Stimulated activated CD4-positive, alpha-beta T cell treated with anti-CD3 and anti-CD28 coated beads, Interleukin-4, amount 100 ng/mL, for 24 hours (primary cell): ENCODE measurements at regions not wholly inside any gene's neighbourhood (a gene's known extent, or its start where the extent isn't known, plus 50 kb on each side); places are given as distances from the start of the nearest gene placed in this dataset.
"Not testable (repeated sequence)": the region's sequence is repeated elsewhere in the genome, so short reads cannot be mapped to it uniquely, and the experiment has no call there.

ENCODE experiments used
- DNase-seq: peaks from one replicate; pipeline ENCODE4 v3.0.0-alpha.2; 2020

DNA sequence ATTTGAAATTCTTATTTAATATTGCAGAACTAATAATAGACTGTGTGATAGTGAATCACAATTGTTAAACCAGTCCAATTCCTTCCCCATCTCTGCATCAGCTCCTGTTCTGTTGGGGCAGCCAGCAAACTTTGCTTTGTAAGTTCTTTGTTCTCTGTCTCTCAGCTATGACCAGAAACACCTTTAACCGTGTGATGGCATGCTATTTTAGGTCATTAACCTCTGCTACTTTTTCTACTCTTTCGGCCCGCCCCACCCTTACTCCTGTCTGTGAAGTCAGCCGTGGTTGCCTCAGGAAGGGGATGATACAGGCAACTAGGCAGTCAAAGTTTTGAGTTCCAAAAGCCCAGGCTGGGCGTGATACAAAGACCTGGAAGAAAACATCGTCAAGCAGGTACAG lies 51.3 kb upstream of the EGFL6 start:
- no peak for DNase-seq

DNA sequence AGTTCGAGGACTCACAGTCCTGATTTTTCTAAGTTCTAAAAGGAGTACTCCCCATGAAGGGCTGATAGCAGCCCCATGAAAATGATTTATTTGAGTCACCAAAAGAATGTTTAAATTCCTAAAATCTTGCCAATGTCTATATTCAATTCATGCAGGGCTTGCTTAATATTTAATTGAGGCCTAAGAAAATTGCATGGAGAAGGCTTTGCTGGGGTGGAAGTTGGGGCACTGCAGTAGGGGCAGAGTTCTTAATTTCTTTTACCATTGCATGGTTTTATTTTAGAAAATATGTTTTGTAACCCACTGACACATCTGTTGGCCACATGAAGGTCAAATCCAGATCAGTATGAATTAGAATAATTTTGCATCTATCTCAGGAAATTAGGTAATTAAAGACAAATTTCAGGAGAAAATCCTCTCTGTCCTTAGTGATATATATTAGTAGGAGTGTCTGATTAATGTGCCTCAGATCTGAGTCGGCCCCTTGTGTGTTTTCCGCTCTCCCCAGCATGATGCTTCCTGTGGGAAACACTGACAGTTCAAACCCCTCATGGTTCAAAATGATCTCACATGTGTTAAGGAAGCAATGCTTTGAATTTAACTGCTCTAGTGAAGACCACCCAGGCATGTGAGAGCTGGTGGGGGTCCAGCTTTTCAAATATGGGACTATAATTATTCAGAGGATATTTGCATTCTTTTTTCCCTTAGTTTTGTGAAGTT lies 54.0 kb upstream of the EGFL6 start:
- no peak for DNase-seq

DNA sequence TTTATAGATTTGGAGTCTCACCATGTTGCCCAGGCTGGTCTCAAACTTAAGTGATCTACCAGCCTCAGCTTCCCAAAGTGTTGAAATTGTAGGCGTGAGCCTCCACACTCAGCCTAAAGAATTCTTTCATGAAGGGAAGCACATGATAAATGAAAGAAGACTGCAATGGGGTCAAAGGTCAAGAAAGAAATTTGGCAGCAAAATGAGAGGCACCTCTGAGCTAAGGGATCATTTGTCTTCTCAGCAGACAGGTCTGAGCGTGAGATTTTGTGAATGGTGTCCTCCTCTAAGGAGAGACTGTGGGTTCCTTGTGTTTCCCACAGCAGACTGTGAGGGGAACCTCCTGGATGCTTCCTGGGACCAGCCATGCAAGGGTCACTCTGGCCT lies 57.5 kb upstream of the EGFL6 start:
- DNase-seq: no peak

DNA sequence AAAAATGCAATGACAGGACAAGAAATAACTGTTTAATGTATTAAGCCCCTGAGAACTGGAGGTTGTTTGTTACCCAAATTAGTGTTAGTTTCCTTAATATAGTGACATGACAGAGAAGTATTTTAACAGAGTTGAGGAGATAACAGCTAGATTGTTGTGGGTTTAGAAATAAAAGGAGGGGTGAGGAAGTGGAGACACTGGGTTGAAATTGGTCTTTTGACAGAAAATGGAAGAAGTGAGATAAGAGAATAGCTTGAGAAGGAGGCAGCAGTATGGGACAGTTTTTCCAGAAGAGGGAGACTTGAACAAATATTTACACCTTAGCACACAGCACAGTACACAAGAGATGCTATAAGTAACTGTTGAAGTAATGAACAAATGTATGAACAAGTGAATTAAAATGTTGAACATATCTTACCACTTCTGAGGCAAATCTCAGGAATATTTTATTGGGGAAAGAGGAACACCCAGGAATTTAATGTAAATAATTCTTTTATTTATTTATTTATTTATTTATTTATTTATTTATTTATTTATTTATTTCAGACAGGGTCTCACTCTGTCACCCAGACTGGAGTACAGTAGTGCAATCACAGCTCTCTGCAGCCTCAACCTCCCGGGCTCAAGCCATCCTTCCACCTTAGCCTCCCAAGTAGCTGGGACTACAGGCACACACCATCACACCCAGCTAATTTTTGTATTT lies 58.0 kb upstream of the EGFL6 start:
- DNase-seq: no peak

DNA sequence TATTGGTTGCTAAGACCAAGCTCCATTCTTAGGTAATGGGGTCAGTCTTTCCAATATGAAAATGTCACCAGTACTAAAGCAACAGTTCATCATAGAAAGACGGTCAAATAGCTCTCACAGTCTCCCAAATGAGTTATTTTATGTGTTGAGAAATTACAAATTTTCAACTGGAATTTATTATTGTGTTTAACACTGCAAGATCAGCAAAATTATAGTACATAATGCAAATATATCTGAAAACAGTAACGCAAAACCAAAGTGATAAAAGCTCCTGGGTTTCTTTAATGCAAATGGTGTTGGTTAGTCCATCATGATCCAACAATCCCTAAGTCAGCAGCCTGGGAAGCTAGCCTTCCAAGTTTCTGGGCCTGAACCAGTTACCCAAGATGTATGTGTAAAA lies 61.5 kb upstream of the EGFL6 start:
- no peak for DNase-seq

DNA sequence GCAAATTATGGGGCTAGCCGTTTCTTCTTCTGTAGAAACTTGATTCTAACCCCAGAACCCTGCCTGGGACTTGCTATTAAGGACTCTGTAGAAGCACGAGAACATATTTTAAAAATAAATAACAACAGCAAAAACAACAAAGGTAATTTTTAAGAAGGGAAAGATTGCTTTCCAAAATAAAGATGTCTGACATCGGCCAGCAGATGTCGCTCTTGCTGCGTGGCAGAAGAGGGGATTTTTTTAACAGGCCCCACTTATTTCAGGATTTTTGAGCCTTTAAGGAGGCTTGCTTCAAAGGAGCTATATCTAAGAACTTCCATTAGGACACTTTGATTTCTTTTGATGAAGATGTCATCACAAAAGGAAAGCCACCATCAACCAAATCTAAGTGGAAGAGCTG lies 62.8 kb upstream of the EGFL6 start:
- DNase-seq: peak; percentile 48

DNA sequence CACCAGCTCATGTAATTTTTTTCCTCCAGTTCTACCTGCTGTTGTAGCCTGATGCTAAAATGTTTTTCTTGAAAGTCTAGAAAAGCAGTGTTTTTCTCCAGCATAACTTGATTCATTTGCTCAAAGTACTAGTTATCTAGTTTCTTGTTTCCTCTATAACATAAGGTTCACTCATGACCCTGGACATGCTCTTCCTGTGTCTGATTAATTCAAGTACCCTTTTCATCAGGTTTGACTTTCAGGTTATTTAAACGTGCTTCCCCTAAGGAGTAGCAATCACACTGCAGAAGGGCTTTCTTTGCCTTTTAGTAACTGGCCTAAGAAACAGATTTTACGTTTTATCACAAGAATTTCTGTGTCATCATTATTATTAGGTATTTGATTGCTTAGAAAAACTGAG lies 66.8 kb upstream of the EGFL6 start:
- no peak for DNase-seq

DNA sequence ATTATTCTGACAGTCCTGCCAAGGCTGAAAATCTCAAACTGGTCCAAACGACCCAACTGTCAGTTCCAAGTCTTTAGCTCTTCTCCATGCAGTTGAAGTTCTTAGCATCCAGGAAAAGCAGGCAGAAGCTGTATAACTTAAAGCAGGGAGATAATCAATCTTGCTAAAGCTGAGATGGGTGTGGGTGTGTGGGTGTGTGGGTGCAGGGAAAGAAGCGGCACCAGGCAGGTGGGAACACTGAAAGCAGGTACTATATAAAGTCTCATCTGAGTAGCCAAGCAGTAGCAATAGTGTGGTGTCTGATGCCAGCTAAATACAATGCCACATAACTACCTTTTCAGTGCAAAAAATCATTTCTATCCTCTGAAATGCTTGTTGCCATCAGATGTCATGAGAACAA lies 69.7 kb upstream of the EGFL6 start:
- no peak for DNase-seq

DNA sequence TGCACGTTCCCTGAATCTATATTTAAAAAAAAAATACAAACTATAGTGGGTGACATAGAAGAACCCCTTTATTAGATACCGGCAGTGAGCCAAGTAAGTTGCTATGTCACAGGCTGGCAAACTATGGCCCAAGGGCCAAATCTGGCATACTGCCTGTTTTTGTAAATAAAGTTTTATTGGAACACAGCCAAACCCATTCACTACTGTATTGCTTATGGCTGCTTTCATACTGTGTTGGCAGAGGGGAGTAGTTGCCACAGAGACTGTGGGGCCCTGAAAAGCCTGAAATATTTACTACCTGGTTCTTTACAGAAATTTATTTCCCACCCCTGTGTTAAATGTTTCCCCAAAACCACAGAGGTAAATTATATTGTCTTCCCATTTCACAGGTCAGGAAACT lies 71.2 kb upstream of the EGFL6 start:
- DNase-seq: no peak

DNA sequence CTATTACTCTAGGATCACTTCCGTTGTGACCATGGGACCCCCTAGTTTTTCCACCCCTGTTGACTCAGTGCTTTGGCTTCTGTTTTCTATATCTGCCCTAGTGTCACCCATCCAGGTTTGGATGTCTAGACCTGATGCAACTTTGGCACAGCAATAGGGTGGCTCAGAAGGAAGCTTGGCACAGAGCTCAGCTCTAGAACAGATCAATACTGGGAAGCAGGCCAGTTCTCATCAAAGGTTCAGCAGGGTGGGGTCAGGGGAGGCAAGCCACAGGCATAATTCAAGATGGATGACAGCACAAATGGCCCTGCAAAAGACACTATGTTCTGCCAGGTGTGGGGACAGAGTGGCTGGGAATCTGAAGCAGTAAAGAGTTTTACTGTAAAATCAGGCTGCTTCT lies 74.2 kb upstream of the EGFL6 start:
- DNase-seq: no peak

DNA sequence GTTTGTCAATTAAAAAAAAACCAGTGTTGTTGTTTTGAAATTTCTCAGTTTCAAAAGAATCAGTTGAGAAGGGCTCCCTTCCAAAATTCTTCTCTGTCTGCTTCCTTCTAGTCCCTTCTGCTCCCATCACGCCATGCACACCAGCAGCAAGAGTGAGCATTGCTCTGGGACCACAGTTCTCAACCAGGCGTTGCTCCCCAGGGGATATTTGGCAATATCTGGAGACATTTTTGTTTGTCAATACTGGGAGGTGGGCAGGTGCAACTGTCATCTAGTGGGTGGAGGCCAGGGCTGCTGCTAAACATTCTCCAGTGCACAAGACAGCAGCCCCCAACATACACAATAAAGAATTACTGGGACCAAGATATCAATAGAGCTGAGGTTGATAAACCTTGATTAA lies 74.8 kb upstream of the EGFL6 start:
- DNase-seq: no peak

DNA sequence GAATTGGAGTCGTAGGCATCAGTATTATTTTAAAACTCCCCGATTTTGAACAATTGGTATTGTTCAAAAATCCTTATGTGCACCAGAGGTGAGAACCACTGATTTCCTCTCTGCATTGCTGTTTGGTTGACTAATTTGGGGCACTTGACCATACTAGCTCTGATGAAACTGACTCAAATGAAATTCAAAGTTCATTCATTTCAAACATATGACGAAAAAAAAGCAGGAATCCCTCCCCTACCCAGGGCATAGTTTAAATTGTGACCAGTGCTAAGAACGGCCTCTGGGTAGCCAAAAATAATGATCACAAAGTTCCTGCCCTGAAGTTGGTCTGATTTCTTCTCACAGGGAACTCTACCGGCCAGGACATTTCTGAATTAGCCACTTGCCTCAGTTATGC lies 75.7 kb upstream of the EGFL6 start:
- no peak for DNase-seq

DNA sequence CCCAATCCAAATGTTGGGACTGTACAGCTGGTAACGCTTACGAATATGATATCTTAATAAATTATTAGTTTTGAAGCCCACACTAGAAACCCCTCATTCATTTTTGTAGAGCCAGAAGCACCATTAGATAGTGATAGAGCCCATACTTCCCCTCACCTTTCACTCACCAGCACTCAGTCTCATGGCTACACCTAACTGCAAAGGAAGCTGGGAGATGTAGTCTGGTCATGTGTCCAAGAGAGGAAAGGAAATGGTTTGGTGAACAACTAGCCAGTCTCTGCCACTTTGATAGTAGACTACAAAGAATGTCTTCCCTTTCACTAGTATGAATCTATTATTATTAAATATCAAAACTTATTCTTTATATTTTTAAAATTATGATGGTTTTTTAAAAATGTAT lies 77.1 kb upstream of the EGFL6 start:
- DNase-seq: no peak

DNA sequence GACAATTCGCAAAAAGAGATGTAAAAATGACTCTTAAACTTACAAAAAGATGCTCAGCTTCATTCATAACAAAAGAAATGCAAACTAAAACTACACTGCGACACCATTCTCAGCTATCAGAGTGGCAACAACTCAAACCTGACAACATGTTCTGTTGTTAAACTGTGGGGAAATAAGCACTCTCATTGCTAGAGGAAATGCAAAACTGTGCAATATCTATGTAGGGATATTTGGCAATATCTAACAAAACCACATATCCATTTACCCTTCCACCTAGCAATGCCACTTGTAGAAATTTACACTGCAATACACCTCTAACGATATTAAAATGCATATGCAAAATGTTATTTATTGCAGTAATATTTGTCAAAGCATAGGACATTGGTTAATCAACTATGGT lies 78.3 kb upstream of the EGFL6 start:
- no peak for DNase-seq

DNA sequence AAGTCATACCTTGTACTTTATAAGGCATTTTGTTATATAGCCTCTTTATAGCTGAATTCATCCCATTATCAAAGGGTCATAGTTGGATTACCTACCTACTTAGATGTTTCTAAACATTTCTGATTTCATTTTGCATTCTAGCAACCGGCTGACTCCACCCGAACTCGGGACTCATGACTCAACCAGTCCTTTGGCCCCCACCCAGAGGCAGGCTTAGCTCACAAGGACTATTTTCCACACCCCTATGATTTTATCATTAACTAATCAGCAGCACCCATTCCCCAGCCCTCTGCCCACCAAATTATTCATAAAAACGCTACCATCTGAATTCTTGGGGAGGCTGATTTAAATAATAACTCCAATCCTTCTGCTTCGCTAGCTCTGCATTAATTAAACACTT lies 79.9 kb upstream of the EGFL6 start:
- no peak for DNase-seq

DNA sequence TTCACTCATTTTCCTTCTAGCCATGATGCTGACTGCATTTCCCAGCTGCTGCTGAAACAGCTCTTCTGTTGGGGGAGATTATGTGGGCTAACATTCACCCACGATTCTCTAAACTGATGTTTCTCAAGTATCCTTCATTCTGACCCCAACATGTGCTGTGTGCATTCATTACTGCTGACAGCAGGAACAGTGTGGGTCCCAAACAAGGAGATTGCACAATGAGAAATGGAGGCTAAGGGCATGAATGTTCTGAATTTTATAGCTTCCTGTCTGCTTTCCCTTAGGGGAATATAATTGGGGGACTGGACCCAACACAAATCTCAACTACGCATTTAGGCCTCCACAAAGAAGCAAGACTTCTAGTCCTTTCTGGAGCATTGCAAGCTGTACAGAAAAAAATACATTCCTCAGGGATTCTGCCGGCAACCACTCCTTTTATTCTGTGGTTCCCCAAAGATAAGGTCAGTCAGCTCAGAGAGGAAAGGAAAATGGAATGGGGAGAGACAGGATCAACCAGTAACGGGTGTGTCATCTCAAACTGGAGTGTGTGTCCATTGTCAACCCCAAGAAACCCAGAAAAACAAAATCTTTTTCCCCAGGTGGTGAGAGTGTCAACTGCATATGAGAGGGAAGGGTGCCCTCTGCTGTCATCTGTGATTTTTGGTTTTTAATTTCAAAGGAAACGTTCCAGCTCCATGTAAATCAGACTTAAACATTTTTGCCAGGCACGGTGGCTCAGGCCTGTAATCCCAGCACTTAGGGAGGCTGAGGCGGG lies 81.5 kb upstream of the EGFL6 start:
- DNase-seq: peak; percentile 46

DNA sequence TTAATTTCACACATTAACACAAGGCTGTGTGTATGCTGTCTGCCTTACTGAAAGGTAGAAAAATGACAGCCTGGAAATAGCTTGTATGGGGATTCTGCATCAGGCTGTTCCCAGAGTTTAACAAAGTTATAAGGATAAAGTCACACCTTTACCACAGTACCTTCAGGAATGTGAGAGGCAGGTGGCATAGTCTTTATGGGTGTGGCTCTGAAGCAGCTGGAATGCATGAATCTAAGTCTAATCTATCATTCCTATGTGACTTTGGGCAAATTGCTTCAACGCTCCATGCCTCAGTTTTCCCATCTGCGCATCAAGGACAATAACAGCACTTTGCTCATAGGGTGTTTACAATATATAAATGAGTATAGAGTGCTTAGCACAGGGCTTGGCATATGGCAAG lies 84.2 kb upstream of the EGFL6 start:
- no peak for DNase-seq

DNA sequence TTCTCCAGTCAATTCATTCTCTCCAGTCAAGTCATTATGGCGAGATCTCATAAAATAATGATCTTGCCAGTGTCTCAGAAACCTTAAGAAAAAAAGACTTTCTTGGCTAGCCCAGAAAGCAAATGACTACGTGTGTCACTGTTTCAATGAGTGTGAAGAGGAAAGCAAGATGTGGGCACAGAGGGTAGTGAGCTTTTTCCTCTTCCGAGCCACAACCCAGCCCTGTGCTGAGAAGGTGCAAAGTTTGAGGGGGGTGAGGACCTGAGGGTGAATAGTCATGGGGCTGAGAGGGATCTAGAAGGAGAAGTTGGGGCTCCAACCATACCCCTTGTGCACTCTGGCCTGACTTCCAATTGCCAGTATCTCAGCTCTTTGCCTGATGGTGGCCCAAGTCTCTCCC lies 85.6 kb upstream of the EGFL6 start:
- DNase-seq: no peak

DNA sequence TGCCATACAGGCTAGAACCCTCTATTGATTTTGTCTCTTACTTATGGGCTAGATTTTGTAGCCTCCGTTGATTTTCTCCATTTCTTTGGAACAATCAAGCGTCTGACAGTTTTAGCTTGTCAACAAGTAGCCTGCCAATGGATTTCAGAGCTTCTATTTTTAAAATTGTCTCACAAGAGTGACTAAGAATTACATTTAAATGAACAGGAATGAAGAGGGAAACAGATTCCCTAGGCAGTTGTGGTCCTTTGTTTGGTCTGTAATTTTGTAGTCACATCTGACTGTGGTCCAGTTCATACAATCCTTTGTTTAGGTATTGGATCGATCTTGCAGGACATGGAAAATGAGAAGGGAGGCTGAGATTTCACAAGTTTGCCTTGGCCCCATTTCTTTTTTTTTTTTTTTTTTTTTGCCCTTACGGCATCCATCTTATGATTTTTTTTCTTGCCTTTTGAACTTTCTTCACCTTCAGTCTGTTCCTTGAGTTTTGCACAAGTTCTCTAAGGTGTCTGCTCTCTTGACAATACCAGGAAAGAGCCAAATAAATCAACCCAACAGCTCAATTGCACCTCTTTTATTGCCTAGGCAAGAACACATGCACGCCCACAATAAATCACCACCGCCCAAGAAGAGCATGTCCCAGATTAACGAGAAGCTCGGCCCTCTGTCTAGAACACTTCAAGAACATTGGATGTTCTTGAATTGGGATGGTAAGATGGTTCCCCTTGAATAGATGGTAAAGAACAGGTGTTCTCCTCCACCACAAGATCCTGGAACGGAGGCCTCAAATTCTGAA lies 86.5 kb upstream of the EGFL6 start:
- DNase-seq: no peak

DNA sequence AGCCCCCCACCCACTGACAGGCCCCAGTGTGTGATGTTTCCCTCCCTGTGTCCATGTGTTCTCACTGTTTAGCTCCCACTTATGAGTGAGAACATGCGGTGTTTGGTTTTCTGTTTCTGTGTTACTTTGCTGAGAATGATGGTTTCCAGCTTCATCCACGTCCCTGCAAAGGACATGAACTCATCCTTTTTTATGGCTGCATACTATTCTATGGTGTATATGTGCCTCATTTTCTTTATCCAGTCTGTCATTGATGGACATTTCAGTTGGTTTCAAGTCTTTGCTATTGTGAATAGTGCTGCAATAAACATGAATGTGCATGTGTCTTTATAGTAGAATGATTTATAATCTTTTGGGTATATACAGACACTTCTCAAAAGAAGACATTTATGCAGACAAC lies 88.6 kb upstream of the EGFL6 start:
- not testable (repeated sequence) for DNase-seq

DNA sequence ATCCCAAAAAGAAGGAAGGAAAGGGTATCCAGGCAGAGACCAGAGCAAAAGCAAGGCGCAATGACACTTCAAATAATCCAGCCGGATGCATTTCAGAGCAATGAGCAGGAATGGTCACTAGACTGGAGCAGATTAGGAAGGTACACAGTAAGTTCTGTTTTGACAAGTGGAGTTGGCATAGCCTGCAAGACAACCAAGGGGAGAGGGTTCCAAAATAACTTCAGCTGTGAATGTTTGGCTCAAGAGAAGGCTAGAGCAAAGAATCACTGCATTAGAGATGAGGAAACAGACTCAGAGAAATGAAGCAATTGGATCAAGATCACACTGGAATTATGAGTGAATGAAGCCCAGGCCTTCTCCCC lies 90.0 kb upstream of the EGFL6 start:
- no peak for DNase-seq

DNA sequence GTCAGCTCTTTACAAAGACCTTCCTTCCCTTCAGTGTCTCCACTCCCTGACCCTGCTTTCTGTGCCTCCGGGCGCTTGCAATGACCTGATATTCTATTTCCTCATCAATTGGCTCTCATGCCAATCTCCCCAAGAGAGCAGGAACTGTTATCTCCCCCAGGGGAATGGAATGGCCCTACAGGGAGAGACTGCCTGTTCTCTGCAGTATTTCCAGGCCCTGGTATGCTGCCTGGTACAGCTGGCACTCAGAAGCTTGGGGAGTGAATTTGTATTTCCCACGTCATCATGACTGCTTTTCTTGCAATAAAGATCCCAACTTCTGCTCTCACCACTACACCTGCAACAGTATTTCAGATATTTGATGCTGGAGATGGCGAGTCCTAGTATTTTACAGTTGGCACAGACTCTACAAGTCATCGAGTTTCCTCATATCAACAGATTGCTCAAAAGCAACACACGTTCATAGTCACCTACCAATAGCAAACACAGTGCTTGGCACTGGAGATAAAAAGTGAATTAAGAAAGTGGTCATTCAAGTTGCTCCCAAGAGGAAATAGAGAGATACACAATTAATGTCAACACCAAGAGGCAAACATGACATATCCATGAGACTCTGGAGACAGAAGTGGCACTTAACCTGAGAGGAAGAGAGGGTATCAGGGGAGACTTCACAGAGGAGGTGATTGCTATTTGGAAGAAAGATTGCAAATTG lies 90.5 kb upstream of the EGFL6 start:
- no peak for DNase-seq

DNA sequence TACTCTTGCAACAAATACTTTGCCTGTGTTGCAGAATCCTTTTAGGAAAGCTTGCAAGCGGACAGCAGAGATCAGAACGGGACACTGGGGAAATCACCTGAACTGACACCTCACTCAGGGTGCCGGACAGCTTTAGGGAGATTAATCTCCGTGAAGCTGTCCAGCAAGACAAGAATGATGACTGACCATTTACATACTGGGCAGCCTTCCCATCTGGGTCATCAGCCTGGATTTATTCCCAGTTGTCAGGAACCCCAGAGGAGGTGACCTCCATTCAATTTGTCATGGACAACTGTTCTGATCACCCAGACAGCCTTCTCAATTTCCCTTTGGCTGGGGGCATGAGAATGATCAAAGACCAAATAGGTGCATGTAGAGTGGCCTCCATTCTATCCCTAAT lies 93.0 kb upstream of the EGFL6 start:
- DNase-seq: no peak
